Activated CD4-positive, alpha-beta T cell treated with anti-CD3 and anti-CD28 coated beads for 36 hours (primary cell): ENCODE measurements at regions not wholly inside any gene's neighbourhood (a gene's known extent, or its start where the extent isn't known, plus 50 kb on each side); places are given as distances from the start of the nearest gene placed in this dataset.

Experiments
- ATAC-seq: fragments of 200-7000 bp; cut with Tn5 transposase; one replicate; pipeline ENCODE4 v1.10.0; 2021; ENCODE audit warnings: mild to moderate bottlenecking, moderate library complexity
- CTCF ChIA-PET: fragments of 350-600 bp; sonication (Branson Sonifier 250); formaldehyde crosslinking; loops from one replicate; lab custom pipeline; 2021; ENCODE audit warnings: antibody characterized with exemption; lab: Charles Lee
- POLR2A ChIA-PET: fragments of 350-600 bp; sonication (Branson Sonifier 250); formaldehyde crosslinking; loops from one replicate; lab custom pipeline; 2021; ENCODE audit warnings: antibody characterized with exemption, inconsistent platforms; lab: Charles Lee
- DNase-seq: peaks from one replicate; pipeline ENCODE4 v3.0.0-alpha.2; 2020
- H3K27ac Mint-ChIP-seq: one replicate; pipeline ENCODE4 v1.8.0; 2021; ENCODE audit warnings: mixed read lengths
- H3K27me3 Mint-ChIP-seq: one replicate; pipeline ENCODE4 v1.8.0; 2021; ENCODE audit warnings: mixed read lengths
- H3K36me3 Mint-ChIP-seq: one replicate; pipeline ENCODE4 v1.8.0; 2021; ENCODE audit warnings: low read depth, mixed read lengths
- H3K4me1 Mint-ChIP-seq: one replicate; pipeline ENCODE4 v1.8.0; 2021; ENCODE audit warnings: mixed read lengths
- H3K4me3 Mint-ChIP-seq: one replicate; pipeline ENCODE4 v1.8.0; 2021; ENCODE audit warnings: mild to moderate bottlenecking, moderate library complexity, mixed read lengths
- H3K9me3 Mint-ChIP-seq: one replicate; pipeline ENCODE4 v1.8.0; 2021; ENCODE audit warnings: low read depth, mixed read lengths
- intact Hi-C, 2 experiments: fragments of 100-400 bp; cut with DNase I in 1 of 2; cut with micrococcal nuclease in 1 of 2; formaldehyde crosslinking; loops; one replicate each; pipeline versions ENCODE4 v1.14.2 to v1.15.1; 2022 to 2024; cut with DNase I, micrococcal nuclease

GRCh38 chr2:16002144-16002543, 61.8 kb downstream of the MYCN start:
- Mint-ChIP-seq H3K27me3 (peaks cover 6% of the 10 kb centered on the region), H3K36me3 (no peaks in the 10 kb centered on the region), H3K9me3 (no peaks in the 10 kb centered on the region), H3K4me3 (no peak overlapping the region), H3K27ac (no peak overlapping the region), H3K4me1 (no peaks in the 10 kb centered on the region)
- intact Hi-C loops: no loop called here
- ChIA-PET POLR2A (no interaction called here), CTCF (no interaction called here)
- no peak for ATAC-seq
- no peak for DNase-seq

GRCh38 chr2:16000642-16001041, 60.3 kb downstream of the MYCN start:
- DNase-seq (no peak), ATAC-seq (no peak)
- H3K4me1 Mint-ChIP-seq: no peaks in the 10 kb centered on the region
- no peak overlapping the region for H3K27ac Mint-ChIP-seq
- intact Hi-C loops: no loop called here
- POLR2A ChIA-PET: no interaction called here
- H3K36me3 Mint-ChIP-seq: no peaks in the 10 kb centered on the region
- H3K9me3 Mint-ChIP-seq: no peaks in the 10 kb centered on the region
- CTCF ChIA-PET: interaction anchor here (0.6 to 1.0 kb wide), 3 partner anchors 17 to 352 kb away, joined by 3 read pairs; partner anchors contain the start of gene MYCN
- H3K27me3 Mint-ChIP-seq: peaks cover 6% of the 10 kb centered on the region
- no peak overlapping the region for H3K4me3 Mint-ChIP-seq

GRCh38 chr2:15999596-16000469, 59.5 kb downstream of the MYCN start:
- CTCF ChIA-PET: interaction anchor here (0.7 to 1.0 kb wide), 2 partner anchors 16 to 60 kb away, joined by 3 read pairs; partner anchors contain the start of gene MYCN
- intact Hi-C loops: no loop called here
- DNase-seq (no peak), ATAC-seq (no peak)
- Mint-ChIP-seq H3K4me3 (no peak overlapping the region), H3K27me3 (peaks cover 6% of the 10 kb centered on the region), H3K9me3 (no peaks in the 10 kb centered on the region), H3K36me3 (no peaks in the 10 kb centered on the region), H3K27ac (no peak overlapping the region), H3K4me1 (no peaks in the 10 kb centered on the region)
- POLR2A ChIA-PET: no interaction called here

GRCh38 chr2:15997728-15998280, 57.5 kb downstream of the MYCN start:
- ATAC-seq (no peak), DNase-seq (no peak)
- ChIA-PET CTCF (interaction anchor here (0.6 kb wide), 1 partner anchor 466 kb away, joined by 3 read pairs; no protein-coding TSS in a partner anchor), POLR2A (no interaction called here)
- intact Hi-C loops: no loop called here
- Mint-ChIP-seq H3K4me3 (no peak overlapping the region), H3K36me3 (no peaks in the 10 kb centered on the region), H3K27me3 (peaks cover 1% of the 10 kb centered on the region), H3K27ac (no peak overlapping the region), H3K9me3 (no peaks in the 10 kb centered on the region), H3K4me1 (no peaks in the 10 kb centered on the region)

GRCh38 chr2:15996536-15997423, 56.4 kb downstream of the MYCN start:
- DNase-seq (no peak), ATAC-seq (no peak)
- CTCF ChIA-PET: interaction anchor here (1.1 kb wide), 1 partner anchor 299 kb away, joined by 4 read pairs; no protein-coding TSS in a partner anchor
- H3K36me3 Mint-ChIP-seq: no peaks in the 10 kb centered on the region
- POLR2A ChIA-PET: no interaction called here
- no peaks in the 10 kb centered on the region for H3K9me3 Mint-ChIP-seq
- no peak overlapping the region for H3K27ac Mint-ChIP-seq
- no peaks in the 10 kb centered on the region for H3K4me1 Mint-ChIP-seq
- intact Hi-C loops: no loop called here
- H3K4me3 Mint-ChIP-seq: no peak overlapping the region
- peaks cover 1% of the 10 kb centered on the region for H3K27me3 Mint-ChIP-seq
